ENCODE measurements at regions not wholly inside any gene's neighbourhood (a gene's known extent, or its start where the extent isn't known, plus 50 kb on each side); places are given as distances from the start of the nearest gene placed in this dataset.

GRCh38 chr6:98036344-98036923, 753.4 kb upstream of the MMS22L start:
- no peak for ATAC-seq (ENCODE audit: insufficient number of reproducible peaks, low FRiP score, low read depth)
- H3K27me3 ChIP-seq (replicated peaks; ENCODE audit: insufficient read depth): no peaks in the 10 kb centered on the region
- no peak for DNase-seq (ENCODE audit: low spot score)
- TF ChIP-seq, protein P1, sequence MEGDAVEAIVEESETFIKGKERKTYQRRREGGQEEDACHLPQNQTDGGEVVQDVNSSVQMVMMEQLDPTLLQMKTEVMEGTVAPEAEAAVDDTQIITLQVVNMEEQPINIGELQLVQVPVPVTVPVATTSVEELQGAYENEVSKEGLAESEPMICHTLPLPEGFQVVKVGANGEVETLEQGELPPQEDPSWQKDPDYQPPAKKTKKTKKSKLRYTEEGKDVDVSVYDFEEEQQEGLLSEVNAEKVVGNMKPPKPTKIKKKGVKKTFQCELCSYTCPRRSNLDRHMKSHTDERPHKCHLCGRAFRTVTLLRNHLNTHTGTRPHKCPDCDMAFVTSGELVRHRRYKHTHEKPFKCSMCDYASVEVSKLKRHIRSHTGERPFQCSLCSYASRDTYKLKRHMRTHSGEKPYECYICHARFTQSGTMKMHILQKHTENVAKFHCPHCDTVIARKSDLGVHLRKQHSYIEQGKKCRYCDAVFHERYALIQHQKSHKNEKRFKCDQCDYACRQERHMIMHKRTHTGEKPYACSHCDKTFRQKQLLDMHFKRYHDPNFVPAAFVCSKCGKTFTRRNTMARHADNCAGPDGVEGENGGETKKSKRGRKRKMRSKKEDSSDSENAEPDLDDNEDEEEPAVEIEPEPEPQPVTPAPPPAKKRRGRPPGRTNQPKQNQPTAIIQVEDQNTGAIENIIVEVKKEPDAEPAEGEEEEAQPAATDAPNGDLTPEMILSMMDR (IDR thresholded peaks at IDR 0.05): no peak
- H3K27ac ChIP-seq: no peak overlapping the region
- H3K4me3 ChIP-seq: no peak overlapping the region
- H3K36me3 ChIP-seq: no peaks in the 10 kb centered on the region
- no peaks in the 10 kb centered on the region for H3K4me1 ChIP-seq (ENCODE audit: control insufficient read depth in 1 of 2, low read depth in 2 of 2)
- H3K9me3 ChIP-seq: no peaks in the 10 kb centered on the region

- TF ChIP-seq, protein P1 (IDR thresholded peaks at IDR 0.05): no peak
- DNase-seq (ENCODE audit: low spot score): no peak
- Histone ChIP-seq H3K36me3 (no peaks in the 10 kb centered on the region), H3K27me3 (replicated peaks; ENCODE audit: insufficient read depth) (no peaks in the 10 kb centered on the region), H3K4me1 (ENCODE audit: control insufficient read depth in 1 of 2, low read depth in 2 of 2) (no peaks in the 10 kb centered on the region), H3K9me3 (no peaks in the 10 kb centered on the region), H3K4me3 (no peak overlapping the region), H3K27ac (no peak overlapping the region)
- ATAC-seq (ENCODE audit: insufficient number of reproducible peaks, low FRiP score, low read depth): no peak
Measured at GRCh38 chr6:98037571-98037970, 754.6 kb upstream of the MMS22L start.

GRCh38 chr6:98039443-98039842, 756.4 kb upstream of the MMS22L start:
- H3K4me3 ChIP-seq: no peak overlapping the region
- no peaks in the 10 kb centered on the region for H3K4me1 ChIP-seq (ENCODE audit: control insufficient read depth in 1 of 2, low read depth in 2 of 2)
- H3K27ac ChIP-seq: no peak overlapping the region
- DNase-seq (ENCODE audit: low spot score) (no peak), ATAC-seq (ENCODE audit: insufficient number of reproducible peaks, low FRiP score, low read depth) (no peak)
- no peaks in the 10 kb centered on the region for H3K27me3 ChIP-seq (replicated peaks; ENCODE audit: insufficient read depth)
- no peaks in the 10 kb centered on the region for H3K36me3 ChIP-seq
- H3K9me3 ChIP-seq: no peaks in the 10 kb centered on the region
- TF ChIP-seq, protein P1 (IDR thresholded peaks at IDR 0.05): no peak

DNA sequence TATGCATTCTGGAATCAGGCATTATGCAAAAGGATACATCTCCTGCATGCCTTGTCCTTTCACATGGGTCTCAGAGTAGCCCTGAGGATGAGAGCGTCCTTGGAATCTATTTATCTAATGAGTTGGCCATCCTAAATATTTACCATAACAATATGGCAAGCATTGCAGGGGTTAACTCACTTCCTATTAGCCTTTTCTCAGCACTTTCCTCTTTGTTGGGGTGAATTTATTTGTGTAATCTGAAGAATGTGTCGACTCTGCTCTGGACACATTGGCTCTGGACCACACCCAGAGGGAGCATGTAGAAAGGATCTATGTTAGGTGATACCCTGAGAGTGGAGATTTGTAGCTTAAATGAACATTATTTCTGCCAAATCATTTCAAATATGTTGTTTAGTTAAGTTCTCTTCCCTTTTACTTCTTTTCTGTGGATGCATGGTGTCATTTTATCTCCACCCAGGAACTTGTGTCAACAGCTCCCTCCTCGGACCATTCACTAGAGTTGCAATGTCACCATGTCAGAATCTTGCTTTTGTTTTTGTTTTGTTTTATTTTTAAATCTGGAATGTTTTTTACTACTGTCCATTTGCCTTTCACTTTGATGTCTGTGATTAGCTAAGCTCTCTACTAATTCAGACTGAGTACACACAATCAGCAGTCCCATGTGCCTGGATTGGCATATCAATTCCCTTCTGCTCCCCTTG, 757.0 kb upstream of the MMS22L start:
- ATAC-seq (ENCODE audit: insufficient number of reproducible peaks, low FRiP score, low read depth) (no peak), DNase-seq (ENCODE audit: low spot score) (no peak)
- no peaks in the 10 kb centered on the region for H3K27me3 ChIP-seq (replicated peaks; ENCODE audit: insufficient read depth)
- no peaks in the 10 kb centered on the region for H3K4me1 ChIP-seq (ENCODE audit: control insufficient read depth in 1 of 2, low read depth in 2 of 2)
- TF ChIP-seq, protein P1 (IDR thresholded peaks at IDR 0.05): no peak
- H3K9me3 ChIP-seq: no peaks in the 10 kb centered on the region
- no peak overlapping the region for H3K4me3 ChIP-seq
- no peaks in the 10 kb centered on the region for H3K36me3 ChIP-seq
- no peak overlapping the region for H3K27ac ChIP-seq

DNA sequence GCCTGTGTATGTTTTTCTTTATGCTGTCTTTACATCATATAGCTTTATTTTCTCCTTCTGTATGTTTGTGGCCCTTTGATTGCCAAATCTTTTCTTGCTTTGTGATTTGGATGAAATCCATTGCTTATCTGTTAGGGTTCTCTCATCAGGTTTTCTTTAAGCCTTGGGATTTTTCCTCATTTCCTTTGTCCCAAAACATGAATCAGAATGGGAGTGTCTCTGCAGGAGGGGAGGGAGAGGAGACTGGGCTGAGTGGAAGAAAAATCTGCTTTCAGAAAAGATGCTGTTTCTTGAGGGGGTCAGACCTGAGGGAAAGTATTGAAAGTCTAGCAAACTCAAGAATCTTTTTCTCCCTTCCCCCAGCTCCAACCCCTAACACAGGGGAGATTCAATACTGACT, 758.0 kb upstream of the MMS22L start:
- H3K9me3 ChIP-seq: no peaks in the 10 kb centered on the region
- DNase-seq (ENCODE audit: low spot score) (no peak), ATAC-seq (ENCODE audit: insufficient number of reproducible peaks, low FRiP score, low read depth) (no peak)
- TF ChIP-seq, protein P1 (IDR thresholded peaks at IDR 0.05): no peak
- H3K27me3 ChIP-seq (replicated peaks; ENCODE audit: insufficient read depth): no peaks in the 10 kb centered on the region
- H3K4me1 ChIP-seq (ENCODE audit: control insufficient read depth in 1 of 2, low read depth in 2 of 2): no peaks in the 10 kb centered on the region
- H3K36me3 ChIP-seq: no peaks in the 10 kb centered on the region
- H3K27ac ChIP-seq: no peak overlapping the region
- no peak overlapping the region for H3K4me3 ChIP-seq
